Adipose tissue (tissue), 3 donors: ENCODE measurements at regions not wholly inside any gene's neighbourhood (a gene's known extent, or its start where the extent isn't known, plus 50 kb on each side); places are given as distances from the start of the nearest gene placed in this dataset.
"Not testable (repeated sequence)": the region's sequence is repeated elsewhere in the genome, so short reads cannot be mapped to it uniquely, and the experiment has no call there.

ENCODE experiments used
- H3K27ac ChIP-seq: one replicate; pipeline ENCODE4 v1.5.1; 2013; ENCODE audit warnings: low read depth, low read length
- WGBS, 3 donors: extraction: QIAGEN DNeasy Blood & Tissue Kit; methylation state at CpG; one replicate each; pipeline ENCODE4 v1.1.7; 2013; 5-methylcytosine and 5-hydroxymethylcytosine counted together
- donor health status: healthy with polysubstance abuse.
- donor health status: Bipolar disorder and iron deficiency.
- donor health status: healthy.

DNA sequence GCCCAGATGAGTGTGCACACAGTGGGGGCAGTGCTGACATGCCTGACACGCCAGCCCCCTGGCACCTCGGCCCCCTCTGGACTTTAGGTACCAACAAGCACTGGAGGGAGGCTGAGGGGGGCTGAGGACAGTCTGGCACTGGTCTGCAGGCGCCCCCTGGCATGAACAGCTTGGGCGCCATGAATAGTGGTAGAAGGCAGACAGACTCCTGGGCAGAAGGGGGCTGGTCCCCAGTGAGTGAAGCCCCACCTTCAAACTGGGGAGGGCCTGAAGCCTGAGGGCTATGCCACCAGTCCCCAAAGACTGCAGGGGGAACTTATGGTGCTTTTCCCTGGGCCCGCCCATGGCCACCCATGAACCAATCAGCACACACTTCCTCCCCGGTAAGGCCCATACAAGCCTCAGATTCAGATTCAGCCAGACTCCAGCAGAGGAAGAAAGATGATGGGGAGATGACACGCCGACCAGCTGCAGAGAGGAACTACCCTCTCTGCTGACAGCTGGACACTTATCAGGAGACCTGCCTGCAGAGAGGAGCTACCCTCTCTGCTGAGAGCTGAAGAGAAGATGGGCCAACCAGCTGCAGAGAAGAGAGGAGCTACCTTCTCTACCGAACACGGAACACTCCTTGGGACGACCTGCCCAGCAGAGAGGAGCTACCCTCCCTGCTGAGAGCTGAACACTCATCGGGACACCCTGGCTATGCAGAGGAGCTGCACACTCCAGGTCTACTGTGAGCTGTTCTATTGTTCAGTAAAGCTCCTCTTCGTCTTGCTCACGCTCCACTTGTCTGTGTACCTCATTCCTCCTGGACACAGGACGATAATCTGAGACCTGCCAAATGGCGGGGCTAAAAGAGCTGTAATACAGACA lies 324.5 kb downstream of the PCNX1 start:
- no peak overlapping the region for H3K27ac ChIP-seq
- 86 to 90% (median 88%) methylated on average over 16 of the region's 16 CpGs for WGBS, 3 donors

DNA sequence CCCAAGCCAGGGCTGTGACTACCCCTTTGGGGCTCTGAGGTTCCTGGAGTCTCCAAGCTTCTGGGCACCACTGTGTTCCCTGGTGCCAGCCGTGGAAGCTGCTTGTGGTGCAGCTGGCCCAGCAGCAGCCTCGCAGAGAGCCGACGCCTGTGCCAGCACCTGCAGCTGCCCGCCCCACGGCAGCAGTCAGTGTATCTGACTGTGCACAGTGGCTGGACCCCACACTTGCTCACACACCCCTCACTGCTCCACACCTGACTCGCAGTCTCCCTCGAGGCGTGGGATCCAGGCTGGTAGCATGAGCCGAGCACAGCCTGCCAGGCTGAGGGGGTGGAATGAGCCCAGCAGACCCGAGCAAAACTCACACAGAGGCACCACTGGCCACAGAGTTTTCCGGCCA lies 325.2 kb downstream of the PCNX1 start:
- H3K27ac ChIP-seq, result no peak overlapping the region
- 86 to 93% (median 91%) methylated on average over 11 to 12 of the region's 12 CpGs for WGBS, 3 donors

DNA sequence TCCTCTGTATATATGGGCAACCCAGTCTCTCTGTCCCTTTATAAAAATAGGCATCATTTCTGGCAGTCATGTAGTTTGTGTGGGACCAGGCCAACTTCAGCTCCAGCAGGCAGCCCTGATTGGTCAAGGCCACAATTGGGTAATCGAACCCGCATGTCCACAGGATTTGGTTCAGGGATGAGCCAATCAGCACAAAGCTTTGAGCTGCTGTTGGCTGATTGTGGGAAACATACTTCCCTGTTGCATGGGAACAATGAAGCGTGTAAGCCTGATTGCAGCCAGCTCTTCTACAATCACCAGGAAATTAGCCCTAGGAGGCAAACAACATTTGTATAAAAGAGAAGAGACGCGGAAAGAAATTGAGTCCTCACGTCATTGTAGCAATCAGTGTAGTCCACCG lies 328.6 kb downstream of the PCNX1 start:
- H3K27ac ChIP-seq, result no peak overlapping the region
- WGBS, 3 donors, result 48 to 63% (median 60%) methylated on average over 7 of the region's 7 CpGs

DNA sequence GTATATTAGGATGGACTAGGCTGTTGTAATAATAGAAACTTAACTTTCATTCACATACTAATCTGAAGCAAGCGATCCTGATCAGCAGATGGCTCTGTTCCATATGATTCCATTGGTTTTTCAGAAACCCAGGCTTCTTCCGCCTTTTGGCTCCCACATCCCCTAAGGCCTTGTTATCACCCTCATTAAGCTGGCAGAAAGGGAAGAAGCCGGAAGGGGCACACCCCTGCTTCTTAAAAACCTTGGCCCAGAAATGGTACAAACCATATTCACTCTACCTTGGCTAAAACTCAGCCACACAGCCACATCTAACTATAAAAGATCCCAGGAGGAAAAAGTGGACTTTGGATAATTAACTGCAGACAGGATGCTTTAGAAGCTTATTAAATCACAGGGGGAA lies 329.2 kb downstream of the PCNX1 start:
- no peak overlapping the region for H3K27ac ChIP-seq
- 63 to 86% (median 70%) methylated on average over 3 of the region's 3 CpGs for WGBS, 3 donors

DNA sequence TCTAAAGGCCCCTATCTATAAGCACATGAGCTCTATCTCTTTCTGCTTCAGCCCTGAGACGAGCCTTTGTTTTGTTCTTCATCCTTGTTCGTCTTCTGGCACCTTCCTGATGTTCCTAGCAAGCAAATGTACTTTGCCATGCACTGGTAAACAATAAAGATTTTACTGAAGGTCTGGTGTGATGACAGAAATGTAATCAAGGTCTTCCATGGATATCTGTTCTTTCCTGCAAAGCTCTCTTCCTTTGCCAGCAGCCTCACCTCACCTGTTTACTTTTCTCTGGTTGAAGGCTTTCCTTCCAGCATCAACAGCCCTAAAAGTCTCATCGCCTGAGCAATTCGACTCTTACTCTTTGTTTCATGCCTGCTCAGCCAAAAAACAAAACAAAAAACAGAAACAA lies 330.3 kb downstream of the PCNX1 start:
- WGBS, 3 donors, result 68 to 96% (median 93%) methylated on average over 4 of the region's 4 CpGs
- no peak overlapping the region for H3K27ac ChIP-seq

DNA sequence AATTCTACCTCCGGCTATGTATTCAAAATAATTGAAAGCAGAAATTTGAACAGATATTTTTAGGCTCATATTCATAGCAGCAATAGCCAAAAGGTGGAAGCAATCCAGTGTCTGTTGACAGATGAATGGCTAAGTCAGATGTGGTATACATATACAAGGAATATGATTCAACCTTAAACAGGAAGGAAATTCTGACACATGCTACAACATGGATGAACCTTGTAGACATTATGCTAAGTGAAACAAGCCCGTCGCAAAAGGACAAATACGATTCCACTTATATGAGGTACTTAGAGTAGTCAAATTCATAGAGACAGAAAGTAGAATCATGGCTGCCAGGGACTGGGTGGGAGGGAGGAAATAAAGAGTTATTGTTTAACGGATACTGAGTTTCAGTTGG lies 331.6 kb downstream of the PCNX1 start:
- WGBS, 3 donors, result 80 to 92% (median 88%) methylated on average over 5 of the region's 5 CpGs
- H3K27ac ChIP-seq, result no peak overlapping the region

DNA sequence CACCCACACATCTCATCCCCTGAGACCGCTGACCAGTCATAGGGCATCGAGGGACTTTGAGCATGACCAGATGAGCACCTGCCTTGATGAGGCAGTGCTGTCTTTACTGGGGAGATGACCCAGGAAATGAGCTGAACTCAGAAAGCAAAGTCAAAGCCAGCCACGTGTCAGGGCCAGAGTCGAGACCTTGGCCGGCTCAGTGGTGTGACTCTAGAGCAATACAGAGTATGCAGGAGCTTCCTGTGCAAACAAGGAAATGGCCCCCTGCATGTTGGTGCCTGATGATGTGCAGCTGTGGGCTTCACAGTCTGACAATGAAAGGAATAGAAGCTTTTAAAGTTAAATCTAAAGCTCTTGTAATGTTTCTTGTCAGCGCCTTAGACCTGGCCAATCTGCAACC lies 332.9 kb downstream of the PCNX1 start:
- 61 to 72% (median 72%) methylated on average over 6 of the region's 6 CpGs for WGBS, 3 donors
- no peak overlapping the region for H3K27ac ChIP-seq

DNA sequence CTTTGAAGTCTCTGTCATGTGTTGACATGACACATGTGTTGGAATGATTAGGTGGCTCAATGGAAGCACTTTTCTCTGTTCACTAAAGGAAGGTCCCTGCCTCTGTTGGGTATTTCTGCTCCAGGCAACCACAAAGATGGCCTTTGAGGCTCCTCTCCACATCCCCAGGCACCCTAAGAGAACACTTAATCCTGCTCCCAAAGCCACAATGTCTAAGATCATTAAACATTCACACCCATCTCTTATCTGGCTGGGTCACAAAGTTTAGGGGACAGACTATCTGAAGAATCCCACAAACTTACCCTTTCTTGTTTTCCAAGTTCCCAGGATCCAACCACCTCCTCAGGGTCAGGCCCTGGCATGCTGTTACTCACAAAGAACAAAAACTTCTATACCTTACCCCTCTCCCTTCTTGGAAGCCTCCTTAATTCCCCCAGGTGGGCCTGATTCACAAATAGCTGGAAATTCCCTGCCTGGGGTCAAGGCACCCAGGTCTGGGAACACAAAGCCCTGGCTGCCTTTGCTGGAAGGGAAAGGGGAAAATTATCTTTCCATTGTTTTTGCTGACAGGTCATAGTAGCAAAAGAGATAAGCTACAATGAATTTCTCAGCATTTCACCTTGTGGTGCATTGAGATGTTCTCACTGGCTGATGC lies 333.7 kb downstream of the PCNX1 start:
- no peak overlapping the region for H3K27ac ChIP-seq

DNA sequence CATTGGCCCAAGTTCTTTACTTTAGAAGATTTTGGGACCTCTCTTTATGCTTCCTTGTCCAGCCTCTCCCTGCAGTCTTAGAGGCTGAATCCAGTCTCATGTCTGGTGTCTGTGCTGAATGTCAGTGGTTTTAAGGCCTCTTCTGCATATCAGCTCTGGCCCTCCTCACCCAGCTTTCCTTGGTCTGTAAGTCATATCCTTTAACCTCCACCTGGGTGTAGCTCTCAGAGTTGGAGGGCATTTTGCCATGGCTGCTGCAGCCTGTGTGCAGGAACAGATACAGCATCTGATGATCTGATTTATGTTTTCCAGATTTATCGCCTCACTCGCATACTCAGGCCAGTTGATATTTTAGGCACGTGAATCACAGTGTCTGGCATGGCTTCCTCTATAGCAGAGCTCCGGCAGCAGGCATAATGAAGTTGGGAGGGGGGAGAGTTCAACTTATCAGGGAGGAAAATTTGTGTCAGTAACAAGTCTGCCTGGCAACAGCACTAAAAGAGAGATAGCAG lies 335.0 kb downstream of the PCNX1 start:
- H3K27ac ChIP-seq, result no peak overlapping the region
- 21 to 58% (median 24%) methylated on average over 4 of the region's 4 CpGs for WGBS, 3 donors

DNA sequence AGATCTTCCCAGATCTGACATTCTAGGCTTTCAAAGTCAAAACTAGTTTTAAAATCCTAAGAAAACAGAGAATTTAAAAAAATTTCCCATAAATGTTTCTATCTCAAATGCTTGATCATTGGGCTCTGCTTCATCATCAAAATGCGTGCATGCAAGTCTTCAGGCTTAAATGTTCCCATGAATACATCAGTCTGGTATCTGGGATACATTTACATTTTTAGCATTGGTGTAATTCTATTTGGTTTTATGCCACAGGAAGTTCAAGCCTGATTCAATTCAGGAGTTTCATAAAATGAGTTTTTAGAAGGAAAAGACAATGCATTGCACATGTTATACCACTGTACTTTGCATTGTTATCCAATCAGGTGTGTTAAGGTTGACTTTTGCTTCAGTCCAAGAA lies 336.4 kb downstream of the PCNX1 start:
- 85 to 93% (median 91%) methylated on average over 1 of the region's 1 CpG for WGBS, 3 donors
- H3K27ac ChIP-seq, result no peak overlapping the region

DNA sequence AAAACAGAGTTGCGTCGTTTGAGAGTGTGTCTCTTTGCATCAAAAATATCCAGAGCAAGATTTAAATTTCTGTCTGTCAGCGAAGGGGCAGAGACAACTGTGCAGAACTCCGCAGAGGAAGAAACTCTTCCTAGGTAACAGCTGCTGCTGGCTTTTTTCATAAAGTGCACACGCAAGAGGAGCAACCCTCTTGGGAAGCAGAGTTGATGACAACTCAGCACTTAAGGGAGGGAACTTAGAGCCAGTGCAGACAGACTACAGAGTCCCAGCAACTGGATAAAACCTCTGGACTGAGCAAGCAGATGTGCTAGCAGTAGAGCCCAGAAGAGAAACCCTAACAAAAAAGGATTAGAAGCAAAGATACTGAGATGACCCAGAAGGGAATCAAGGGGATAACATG lies 337.1 kb downstream of the PCNX1 start:
- 77 to 82% (median 82%) methylated on average over 5 of the region's 5 CpGs for WGBS, 3 donors
- no peak overlapping the region for H3K27ac ChIP-seq

DNA sequence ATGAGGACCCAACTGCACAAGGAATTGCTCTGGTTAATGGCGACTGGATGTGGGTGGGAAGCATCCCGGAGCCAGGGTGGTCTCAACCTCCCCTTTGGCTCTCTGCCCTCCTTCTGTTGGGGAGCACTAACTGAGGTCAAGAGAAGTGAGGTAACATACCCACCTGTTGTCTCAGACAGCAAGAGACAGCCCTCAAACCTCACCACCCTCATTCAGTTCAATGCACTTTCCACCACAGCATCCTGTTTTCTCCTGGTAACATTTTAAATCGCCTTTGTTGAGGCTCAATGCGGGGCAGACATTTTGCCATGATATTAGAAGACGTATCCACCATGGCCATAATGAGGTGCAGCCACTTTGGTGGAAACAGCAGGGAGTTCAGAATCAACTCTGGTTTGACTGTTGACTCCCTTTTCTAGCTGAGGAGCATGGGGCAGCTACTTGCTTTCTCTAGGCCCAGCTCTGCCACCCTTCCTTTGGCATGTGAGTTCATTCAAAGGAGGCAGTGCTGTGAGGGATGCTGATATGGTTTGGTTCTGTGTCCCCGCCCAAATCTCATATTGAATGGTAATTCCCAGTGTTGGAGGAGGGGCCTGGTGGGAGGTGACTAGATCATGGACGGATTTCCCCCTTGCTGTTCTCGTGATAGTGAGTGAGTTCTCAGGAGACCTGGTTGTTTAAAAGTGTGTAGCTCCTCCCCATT lies 338.6 kb downstream of the PCNX1 start:
- WGBS, 3 donors, result 88 to 91% (median 89%) methylated on average over 8 of the region's 8 CpGs
- H3K27ac ChIP-seq, result no peak overlapping the region

DNA sequence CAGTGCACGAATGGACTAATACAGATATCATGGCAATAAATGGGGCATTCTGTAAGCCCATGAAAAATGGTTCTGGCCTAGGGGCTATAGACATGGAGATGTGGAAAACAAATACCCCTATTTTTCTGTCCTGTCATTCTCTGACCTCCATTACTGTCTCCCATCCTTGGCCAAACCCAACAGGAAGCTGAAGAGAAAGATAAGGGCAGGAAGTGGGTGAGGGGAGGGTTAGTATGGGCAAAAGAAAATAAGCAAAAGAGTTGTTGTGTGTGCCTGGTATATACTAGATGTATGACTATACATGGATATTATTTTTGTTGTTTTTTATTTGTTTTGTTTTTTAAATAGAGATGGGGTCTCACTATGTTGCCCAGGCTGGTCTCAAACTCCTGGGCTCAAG lies 339.3 kb downstream of the PCNX1 start:
- WGBS, 3 donors, result 47 to 89% (median 61%) methylated on average over 1 of the region's 1 CpG
- no peak overlapping the region for H3K27ac ChIP-seq

DNA sequence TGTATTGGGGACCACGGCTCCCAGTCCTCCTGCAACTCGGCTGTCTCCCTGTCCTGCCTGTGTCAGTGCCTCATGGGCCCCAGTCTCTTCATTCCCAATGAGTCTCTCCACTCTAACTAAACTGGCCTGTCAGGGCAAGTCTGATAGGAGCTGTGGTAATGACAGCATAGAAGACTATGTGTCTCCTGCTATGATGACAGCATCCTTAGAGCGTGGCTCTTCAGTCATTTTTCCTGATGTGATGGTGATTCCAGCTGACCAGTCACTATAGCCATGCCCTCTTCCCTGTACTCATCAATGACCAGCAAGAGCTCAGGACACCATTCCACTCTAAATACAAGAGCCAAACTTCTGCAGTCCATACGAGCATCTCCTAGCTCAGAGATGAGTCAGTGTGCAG lies 339.8 kb downstream of the PCNX1 start:
- no peak overlapping the region for H3K27ac ChIP-seq
- 71 to 85% (median 76%) methylated on average over 4 of the region's 4 CpGs for WGBS, 3 donors

DNA sequence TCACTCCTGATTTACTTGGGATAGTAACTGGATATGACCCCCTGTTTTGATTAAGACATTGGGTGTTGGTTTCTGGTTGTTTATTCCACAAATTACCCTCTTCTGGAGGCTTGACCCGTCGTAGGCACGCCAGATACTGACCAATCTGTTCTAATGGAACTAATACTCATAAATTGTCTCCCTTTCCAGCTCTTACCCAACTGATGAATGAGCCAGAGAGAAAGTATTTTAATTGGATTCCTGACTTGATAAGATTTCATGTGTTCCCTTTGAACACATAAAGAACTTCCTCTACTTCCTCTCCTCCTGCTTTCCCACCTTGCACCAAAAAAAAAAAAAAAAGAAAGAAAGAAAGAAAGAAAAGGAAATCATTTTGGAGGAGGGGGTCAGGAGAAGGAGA lies 340.9 kb downstream of the PCNX1 start:
- WGBS, 3 donors, result 41 to 81% (median 74%) methylated on average over 3 of the region's 3 CpGs

DNA sequence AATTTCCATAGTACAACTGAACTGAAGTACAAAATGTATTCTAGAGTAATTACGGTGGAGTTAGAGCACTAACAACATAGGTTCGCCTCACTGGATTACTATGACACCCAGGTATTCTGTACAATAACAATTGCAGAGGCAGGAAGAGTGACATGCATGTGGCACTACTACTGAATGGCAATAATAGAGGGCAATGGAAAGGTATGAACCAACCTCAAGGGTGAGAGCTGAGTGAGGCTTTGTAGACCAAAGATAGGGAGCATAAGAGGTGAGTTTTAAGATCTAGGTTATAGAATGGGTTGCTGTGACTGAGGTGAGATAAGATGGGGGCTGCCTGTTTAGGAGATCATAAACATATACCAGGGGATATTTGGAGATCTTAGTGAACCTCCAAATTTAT lies 343.1 kb downstream of the PCNX1 start:
- H3K27ac ChIP-seq, result no peak overlapping the region
- WGBS, 3 donors, result 92 to 97% (median 96%) methylated on average over 2 of the region's 2 CpGs

More for the DNA sequence above, 340.9 kb downstream of the PCNX1 start:
- no peak overlapping the region for H3K27ac ChIP-seq

DNA sequence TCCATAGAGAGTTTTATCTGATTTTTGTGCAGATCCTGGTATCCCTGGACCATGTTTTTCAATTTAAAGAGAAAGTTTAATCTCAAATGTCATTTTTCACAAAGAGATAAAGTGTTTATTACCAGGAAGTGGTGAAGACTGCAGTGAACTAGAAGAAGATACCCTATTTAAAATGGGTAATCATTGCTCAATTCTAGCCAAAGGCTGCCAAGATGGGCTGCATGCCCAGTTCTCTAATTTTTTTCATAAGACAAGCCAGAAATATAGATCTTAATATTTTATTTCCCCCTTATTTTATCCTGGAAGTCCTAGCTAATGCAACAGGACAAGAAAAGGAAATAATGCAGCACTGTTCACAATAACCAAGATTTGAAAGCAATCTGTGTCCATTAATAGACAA lies 343.5 kb downstream of the PCNX1 start:
- no peak overlapping the region for H3K27ac ChIP-seq

DNA sequence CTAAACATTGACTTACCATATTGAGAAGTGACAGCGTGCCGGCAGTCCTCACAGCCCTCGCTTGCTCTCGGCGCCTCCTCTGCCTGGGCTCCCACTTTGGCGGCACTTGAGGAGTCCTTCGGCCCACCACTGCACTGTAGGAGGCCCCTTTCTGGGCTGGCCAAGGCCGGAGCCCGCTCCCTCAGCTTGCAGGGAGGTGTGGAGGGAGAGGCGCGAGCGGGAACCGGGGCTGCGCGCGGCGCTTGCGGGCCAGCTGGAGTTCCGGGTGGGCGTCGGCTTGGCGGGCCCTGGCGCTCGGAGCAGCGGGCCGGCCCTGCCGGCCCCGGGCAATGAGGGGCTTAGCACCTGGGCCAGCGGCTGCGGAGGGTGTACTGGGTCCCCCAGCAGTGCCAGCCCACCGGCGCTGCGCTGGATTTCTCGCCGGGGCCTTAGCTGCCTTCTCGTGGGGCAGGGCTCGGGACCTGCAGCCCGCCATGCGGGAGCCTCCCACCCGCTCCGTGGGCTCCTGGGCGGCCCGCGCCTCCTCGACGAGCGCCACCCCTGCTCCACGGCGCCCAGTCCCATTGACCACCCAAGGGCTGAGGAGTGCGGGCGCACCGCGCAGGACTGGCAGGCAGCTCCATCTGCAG lies 346.9 kb downstream of the PCNX1 start:
- not testable (repeated sequence) for H3K27ac ChIP-seq
- WGBS, 3 donors, result 71 to 76% (median 75%) methylated on average over 47 to 53 of the region's 53 CpGs

DNA sequence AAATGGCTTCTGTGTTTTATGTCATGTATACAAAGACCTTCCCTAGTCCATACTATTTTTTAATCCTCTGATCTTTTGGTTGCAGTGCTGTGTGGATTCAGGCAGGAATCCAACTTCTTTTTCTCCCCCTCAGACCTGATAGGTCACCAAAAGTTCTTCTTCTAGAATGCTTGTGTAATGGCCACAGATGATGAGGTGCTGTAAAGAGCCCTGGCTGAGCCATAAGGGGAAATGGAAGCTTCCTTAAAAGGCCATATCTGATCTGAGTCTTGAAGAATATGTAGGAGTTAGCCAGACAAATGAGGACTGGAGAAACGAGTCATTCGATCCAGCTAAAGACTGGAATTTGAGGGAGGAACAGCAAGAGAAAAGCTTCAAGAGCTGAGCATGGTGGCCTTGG lies 353.9 kb downstream of the PCNX1 start:
- H3K27ac ChIP-seq, result no peak overlapping the region
- WGBS, 3 donors, result 54 to 64% (median 62%) methylated on average over 2 of the region's 2 CpGs
